Osteoblast (primary cell): ENCODE measurements at regions not wholly inside any gene's neighbourhood (a gene's known extent, or its start where the extent isn't known, plus 50 kb on each side); places are given as distances from the start of the nearest gene placed in this dataset.

Experiments used
- DNase-seq: peaks from one replicate; pipeline ENCODE4 v3.0.0; 2011; ENCODE audit warnings: low spot score, mixed read lengths; ENCODE audit not compliant: insufficient read length; ENCODE audit errors: missing footprints
- H2AFZ ChIP-seq: 2 replicates; pipeline ENCODE4 v1.6.0; 2011; ENCODE audit warnings: mild to moderate bottlenecking, low read length
- H3K27ac ChIP-seq: 2 replicates; pipeline ENCODE4 v1.5.1; 2011; ENCODE audit warnings: mild to moderate bottlenecking, low read depth, low read length, moderate library complexity
- H3K27me3 ChIP-seq: 2 replicates; pipeline ENCODE4 v1.6.0; 2012; ENCODE audit warnings: mild to moderate bottlenecking, control low read depth, inconsistent platforms, low read length, moderate library complexity; ENCODE audit not compliant: insufficient read depth
- H3K36me3 ChIP-seq: 2 replicates; pipeline ENCODE4 v1.5.1; 2011; ENCODE audit warnings: mild to moderate bottlenecking, low read length, control low read depth, moderate library complexity; ENCODE audit not compliant: insufficient read depth
- H3K4me1 ChIP-seq: 2 replicates; pipeline ENCODE4 v1.5.1; 2011; ENCODE audit warnings: mild to moderate bottlenecking, low read length, control low read depth, moderate library complexity; ENCODE audit not compliant: insufficient read depth
- H3K4me2 ChIP-seq: 2 replicates; pipeline ENCODE4 v1.6.0; 2011; ENCODE audit warnings: mild to moderate bottlenecking, low read length; ENCODE audit not compliant: insufficient read depth
- H3K4me3 ChIP-seq: fragments of 200-600 bp; sonication (generic); 3 replicates; pipeline ENCODE4 v1.5.1; 2012; ENCODE audit warnings: mild to moderate bottlenecking, low read length, inconsistent platforms; ENCODE audit not compliant: insufficient read depth
- H3K79me2 ChIP-seq: 2 replicates; pipeline ENCODE4 v1.6.0; 2012; ENCODE audit warnings: mild to moderate bottlenecking, low read length, control low read depth, inconsistent platforms; ENCODE audit not compliant: insufficient read depth
- H3K9me3 ChIP-seq: 2 replicates; pipeline ENCODE4 v1.5.1; 2011; ENCODE audit warnings: low read depth, low read length, control low read depth
- H4K20me1 ChIP-seq: 2 replicates; pipeline ENCODE4 v1.6.0; 2012; ENCODE audit warnings: mild to moderate bottlenecking, low read length, control low read depth; ENCODE audit not compliant: insufficient read depth
- TF ChIP-seq, protein P1 (sequence below): IDR thresholded peaks from 2 replicates; pipeline ENCODE4 v1.5.1; 2011; ENCODE audit warnings: mild to moderate bottlenecking, low read depth, low read length, moderate library complexity; ENCODE audit errors: extremely low read depth

DNA sequence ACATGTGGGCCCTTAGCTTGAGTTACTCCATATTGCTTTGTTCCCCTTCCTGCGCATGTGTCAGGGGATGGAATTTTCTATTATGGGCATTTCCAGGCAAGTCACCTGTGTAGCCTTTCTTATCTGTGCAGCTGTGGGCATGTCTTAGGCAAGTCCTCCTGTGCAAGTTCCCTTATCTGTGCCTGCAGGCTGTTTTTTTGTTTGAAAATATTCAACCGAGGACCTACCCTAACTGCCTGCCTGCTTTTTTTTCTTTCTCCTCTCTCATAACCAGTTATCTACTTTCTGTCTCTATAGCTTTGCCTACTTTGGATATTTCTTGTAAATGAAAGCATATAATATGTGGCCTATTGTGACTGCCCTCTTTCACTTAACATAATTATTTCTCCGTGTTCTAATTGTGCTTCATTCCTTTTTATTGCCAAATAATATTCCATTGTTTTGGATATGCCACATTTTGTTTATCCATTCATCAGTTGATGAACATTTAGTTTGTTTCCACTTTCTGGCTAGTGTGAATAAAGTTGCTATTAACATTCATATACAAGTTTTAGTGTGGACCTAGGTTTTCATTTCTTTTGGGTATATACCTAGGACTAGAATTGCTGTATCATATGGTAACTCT, 83.6 kb upstream of the CADM1 start:
- Histone ChIP-seq H3K9me3 (no peaks in the 10 kb centered on the region), H3K4me1 (no peaks in the 10 kb centered on the region), H3K27me3 (no peaks in the 10 kb centered on the region), H3K79me2 (no peaks in the 10 kb centered on the region), H3K4me2 (no peak overlapping the region), H2AFZ (no peak overlapping the region), H4K20me1 (no peaks in the 10 kb centered on the region), H3K27ac (no peak overlapping the region), H3K36me3 (no peaks in the 10 kb centered on the region), H3K4me3 (no peak overlapping the region)
- TF ChIP-seq, protein P1, sequence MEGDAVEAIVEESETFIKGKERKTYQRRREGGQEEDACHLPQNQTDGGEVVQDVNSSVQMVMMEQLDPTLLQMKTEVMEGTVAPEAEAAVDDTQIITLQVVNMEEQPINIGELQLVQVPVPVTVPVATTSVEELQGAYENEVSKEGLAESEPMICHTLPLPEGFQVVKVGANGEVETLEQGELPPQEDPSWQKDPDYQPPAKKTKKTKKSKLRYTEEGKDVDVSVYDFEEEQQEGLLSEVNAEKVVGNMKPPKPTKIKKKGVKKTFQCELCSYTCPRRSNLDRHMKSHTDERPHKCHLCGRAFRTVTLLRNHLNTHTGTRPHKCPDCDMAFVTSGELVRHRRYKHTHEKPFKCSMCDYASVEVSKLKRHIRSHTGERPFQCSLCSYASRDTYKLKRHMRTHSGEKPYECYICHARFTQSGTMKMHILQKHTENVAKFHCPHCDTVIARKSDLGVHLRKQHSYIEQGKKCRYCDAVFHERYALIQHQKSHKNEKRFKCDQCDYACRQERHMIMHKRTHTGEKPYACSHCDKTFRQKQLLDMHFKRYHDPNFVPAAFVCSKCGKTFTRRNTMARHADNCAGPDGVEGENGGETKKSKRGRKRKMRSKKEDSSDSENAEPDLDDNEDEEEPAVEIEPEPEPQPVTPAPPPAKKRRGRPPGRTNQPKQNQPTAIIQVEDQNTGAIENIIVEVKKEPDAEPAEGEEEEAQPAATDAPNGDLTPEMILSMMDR = no peak
- no peak for DNase-seq

DNA sequence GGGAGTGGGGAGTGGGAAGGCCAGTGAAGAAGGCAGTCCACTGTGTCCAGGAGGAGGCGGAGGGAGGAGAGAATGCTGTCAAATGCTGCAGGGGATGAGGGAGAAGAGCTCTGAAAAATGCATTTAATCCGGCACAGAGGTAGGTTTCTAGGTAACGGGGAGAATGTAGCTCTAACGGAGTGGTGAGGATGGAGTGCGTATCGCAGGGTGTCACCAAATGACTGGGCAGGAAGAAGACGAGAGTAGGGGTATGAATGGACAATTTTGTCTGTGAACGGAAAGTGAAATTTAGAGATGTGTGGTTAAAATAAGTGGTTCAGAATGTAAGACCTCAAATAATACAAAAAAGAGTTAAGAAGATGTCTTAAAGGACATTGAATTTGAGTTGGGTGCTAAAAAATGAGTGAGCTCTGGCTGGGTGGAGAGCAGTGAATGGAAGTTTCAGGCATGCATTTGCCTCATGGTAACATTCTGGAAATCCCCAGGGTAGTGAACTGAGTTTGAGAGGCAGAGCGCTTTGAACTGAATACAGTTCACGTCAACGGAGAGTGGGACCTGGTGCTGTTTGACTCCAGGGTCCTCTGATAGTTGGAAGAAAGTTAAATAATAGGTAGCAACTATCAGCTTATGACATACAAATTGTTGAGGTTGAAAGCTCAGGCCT, 81.3 kb upstream of the CADM1 start:
- no peak for DNase-seq
- no peaks in the 10 kb centered on the region for H3K4me1 ChIP-seq
- TF ChIP-seq, protein P1 = no peak
- no peak overlapping the region for H3K4me3 ChIP-seq
- H3K4me2 ChIP-seq = no peak overlapping the region
- no peaks in the 10 kb centered on the region for H3K36me3 ChIP-seq
- no peaks in the 10 kb centered on the region for H3K27me3 ChIP-seq
- no peaks in the 10 kb centered on the region for H3K79me2 ChIP-seq
- H3K27ac ChIP-seq = no peak overlapping the region
- no peak overlapping the region for H2AFZ ChIP-seq
- no peaks in the 10 kb centered on the region for H4K20me1 ChIP-seq
- H3K9me3 ChIP-seq = no peaks in the 10 kb centered on the region

DNA sequence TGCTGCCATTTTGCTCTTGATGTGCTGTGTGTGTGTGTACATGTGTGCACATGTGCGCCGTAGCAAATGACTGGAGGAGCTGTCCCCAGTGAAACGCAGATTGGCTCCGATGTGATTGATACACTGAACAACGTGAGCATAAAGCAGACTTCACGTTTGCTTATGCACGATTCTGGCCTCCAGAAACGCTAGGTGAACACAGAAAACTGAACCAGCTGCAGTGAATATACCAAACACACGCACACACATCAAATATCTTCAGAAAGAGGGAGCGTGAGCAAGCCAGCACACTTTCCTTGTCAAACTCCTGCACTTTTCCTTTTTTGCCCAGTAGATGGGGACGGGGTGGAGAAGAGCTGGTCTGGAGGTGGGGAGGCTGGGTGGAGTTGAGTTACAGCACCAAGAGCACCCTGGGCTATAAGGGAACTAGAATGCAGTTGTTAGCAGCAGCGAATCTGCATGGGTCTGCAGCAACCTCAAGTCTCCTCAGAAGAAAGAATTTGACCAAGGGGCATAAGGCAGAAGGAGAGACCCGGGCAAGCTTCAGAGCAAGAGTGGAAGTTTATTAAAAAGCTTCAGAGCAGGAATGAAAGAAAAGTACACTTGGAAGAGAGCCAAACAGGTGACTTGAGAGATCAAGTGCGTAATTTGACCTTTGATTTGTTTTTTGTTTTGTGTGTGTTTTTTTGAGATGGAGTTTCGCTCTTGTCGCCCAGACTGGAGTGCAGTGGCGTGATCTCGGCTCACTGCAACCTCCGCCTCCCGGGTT, 77.8 kb upstream of the CADM1 start:
- TF ChIP-seq, protein P1 = no peak
- no peaks in the 10 kb centered on the region for H3K79me2 ChIP-seq
- no peaks in the 10 kb centered on the region for H4K20me1 ChIP-seq
- no peaks in the 10 kb centered on the region for H3K27me3 ChIP-seq
- H2AFZ ChIP-seq = no peak overlapping the region
- H3K4me2 ChIP-seq = no peak overlapping the region
- H3K4me1 ChIP-seq = no peaks in the 10 kb centered on the region
- DNase-seq = no peak
- no peak overlapping the region for H3K4me3 ChIP-seq
- no peaks in the 10 kb centered on the region for H3K36me3 ChIP-seq
- H3K27ac ChIP-seq = no peak overlapping the region
- H3K9me3 ChIP-seq = no peaks in the 10 kb centered on the region
